ENCODE measurements at regions not wholly inside any gene's neighbourhood (a gene's known extent, or its start where the extent isn't known, plus 50 kb on each side); places are given as distances from the start of the nearest gene placed in this dataset.

DNA sequence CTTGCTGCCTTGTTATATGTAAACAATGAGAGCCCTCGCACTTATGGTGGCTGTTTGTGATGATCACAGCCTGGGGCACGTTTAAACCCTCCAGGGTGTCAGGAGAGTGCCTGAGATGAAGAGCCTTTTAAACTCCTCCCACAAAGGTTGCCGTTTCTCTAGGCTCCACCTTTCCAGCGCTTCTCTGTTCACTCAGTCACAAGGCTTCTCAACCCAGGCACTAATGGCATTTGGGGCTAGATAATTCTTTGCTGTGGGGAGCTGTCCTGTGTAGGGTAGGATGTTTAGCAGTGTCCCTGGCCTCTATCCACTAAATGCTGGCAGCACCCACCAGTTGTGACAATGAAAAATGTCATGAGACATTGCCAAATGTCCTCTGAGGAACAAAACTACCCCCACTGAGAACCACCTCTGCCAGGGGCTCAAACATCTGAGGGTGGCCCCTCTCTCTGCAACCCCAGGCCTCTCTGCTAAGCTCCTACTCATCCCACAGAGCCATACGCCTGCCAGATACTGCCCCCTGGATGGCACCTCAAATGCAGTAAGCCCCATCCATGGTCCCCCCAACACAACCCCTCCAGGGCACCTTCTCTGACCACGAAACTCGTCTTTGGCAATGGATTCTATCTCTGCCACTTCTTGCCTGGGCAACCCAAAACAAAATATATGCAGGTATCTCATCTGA is 144.3 kb upstream of the ZMIZ1 start:
- Mint-ChIP-seq H3K27ac (ENCODE audit: unreplicated experiment) (no peak overlapping the region), H3K4me1 (ENCODE audit: low read depth, unreplicated experiment) (peaks cover 10% of the 10 kb centered on the region), H3K36me3 (ENCODE audit: insufficient read depth, unreplicated experiment) (no peaks in the 10 kb centered on the region), H3K27me3 (ENCODE audit: unreplicated experiment) (peaks cover 37% of the 10 kb centered on the region), H3K4me3 (ENCODE audit: low read depth, unreplicated experiment) (no peak overlapping the region), H3K9me3 (ENCODE audit: low read depth, unreplicated experiment) (no peaks in the 10 kb centered on the region)
- no TSS peak for BruUV-seq (replicated peaks)
- no peak for DNase-seq
- CTCF ChIA-PET, result no interaction called here
- TF ChIP-seq, protein P1, sequence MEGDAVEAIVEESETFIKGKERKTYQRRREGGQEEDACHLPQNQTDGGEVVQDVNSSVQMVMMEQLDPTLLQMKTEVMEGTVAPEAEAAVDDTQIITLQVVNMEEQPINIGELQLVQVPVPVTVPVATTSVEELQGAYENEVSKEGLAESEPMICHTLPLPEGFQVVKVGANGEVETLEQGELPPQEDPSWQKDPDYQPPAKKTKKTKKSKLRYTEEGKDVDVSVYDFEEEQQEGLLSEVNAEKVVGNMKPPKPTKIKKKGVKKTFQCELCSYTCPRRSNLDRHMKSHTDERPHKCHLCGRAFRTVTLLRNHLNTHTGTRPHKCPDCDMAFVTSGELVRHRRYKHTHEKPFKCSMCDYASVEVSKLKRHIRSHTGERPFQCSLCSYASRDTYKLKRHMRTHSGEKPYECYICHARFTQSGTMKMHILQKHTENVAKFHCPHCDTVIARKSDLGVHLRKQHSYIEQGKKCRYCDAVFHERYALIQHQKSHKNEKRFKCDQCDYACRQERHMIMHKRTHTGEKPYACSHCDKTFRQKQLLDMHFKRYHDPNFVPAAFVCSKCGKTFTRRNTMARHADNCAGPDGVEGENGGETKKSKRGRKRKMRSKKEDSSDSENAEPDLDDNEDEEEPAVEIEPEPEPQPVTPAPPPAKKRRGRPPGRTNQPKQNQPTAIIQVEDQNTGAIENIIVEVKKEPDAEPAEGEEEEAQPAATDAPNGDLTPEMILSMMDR (IDR thresholded peaks at IDR 0.05; ENCODE audit: unreplicated experiment), result no peak
- intact Hi-C loops (cut with micrococcal nuclease; ENCODE audit: unreplicated experiment), result no loop called here

DNA sequence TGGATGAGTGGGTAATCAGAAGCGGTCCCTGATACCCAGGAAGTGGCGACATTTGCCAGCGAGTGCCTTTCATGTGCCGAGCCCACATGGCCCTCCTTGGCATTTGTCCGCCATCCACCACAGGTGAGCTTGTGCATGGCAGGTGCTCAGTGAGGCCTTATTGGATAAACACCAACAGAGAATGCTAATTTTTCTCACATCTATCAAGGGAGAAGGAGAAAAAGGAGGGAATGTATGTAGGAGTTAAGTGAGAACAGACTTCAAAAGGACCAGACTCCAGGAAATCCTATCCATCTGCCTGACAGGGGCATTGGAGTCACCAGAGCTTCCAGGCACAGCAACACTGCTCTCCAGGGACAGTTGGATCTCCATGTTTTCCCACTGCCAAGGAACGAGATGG is 143.5 kb upstream of the ZMIZ1 start:
- intact Hi-C loops (cut with micrococcal nuclease; ENCODE audit: unreplicated experiment), result no loop called here
- H3K4me3 Mint-ChIP-seq (ENCODE audit: low read depth, unreplicated experiment), result no peak overlapping the region
- no TSS peak for BruUV-seq (replicated peaks)
- H3K27ac Mint-ChIP-seq (ENCODE audit: unreplicated experiment), result no peak overlapping the region
- peaks cover 34% of the 10 kb centered on the region for H3K27me3 Mint-ChIP-seq (ENCODE audit: unreplicated experiment)
- TF ChIP-seq, protein P1 (IDR thresholded peaks at IDR 0.05; ENCODE audit: unreplicated experiment), result no peak
- no peaks in the 10 kb centered on the region for H3K36me3 Mint-ChIP-seq (ENCODE audit: insufficient read depth, unreplicated experiment)
- no peaks in the 10 kb centered on the region for H3K9me3 Mint-ChIP-seq (ENCODE audit: low read depth, unreplicated experiment)
- CTCF ChIA-PET, result interaction anchor here (1.6 kb wide), 2 partner anchors 37 to 49 kb away, joined by 4 to 5 read pairs; no protein-coding TSS in a partner anchor
- no peak for DNase-seq
- H3K4me1 Mint-ChIP-seq (ENCODE audit: low read depth, unreplicated experiment), result peaks cover 10% of the 10 kb centered on the region

DNA sequence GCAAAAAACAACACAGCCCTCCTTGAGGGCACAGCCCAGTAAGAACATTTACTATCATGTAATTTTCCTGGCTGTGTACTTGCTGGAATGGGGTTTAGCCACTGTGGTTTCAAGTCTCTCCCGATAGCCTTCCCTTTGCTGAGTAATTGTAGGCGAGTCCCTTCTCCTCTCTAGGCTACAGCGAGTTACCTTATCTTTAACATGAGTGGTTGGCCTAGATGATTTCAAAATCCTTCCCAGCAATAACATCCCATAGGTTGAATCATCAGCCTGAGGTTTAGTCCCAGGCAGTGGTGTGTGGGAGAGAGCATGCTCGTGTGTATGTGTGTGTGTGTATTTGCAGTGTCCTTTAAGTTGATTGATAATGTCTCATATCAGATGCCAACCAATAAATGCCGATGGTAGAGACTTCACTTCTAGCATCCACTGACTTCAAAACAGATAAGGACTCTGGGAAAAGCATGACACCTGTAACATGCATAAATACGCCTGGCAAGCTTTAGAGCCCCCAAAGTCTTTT is 142.9 kb upstream of the ZMIZ1 start:
- TF ChIP-seq, protein P1 (IDR thresholded peaks at IDR 0.05; ENCODE audit: unreplicated experiment), result no peak
- Mint-ChIP-seq H3K4me1 (ENCODE audit: low read depth, unreplicated experiment) (peaks cover 14% of the 10 kb centered on the region), H3K27ac (ENCODE audit: unreplicated experiment) (no peak overlapping the region), H3K4me3 (ENCODE audit: low read depth, unreplicated experiment) (no peak overlapping the region), H3K9me3 (ENCODE audit: low read depth, unreplicated experiment) (no peaks in the 10 kb centered on the region), H3K36me3 (ENCODE audit: insufficient read depth, unreplicated experiment) (no peaks in the 10 kb centered on the region), H3K27me3 (ENCODE audit: unreplicated experiment) (peaks cover 34% of the 10 kb centered on the region)
- no TSS peak for BruUV-seq (replicated peaks)
- DNase-seq, result peak; percentile 29
- CTCF ChIA-PET, result interaction anchor here (1.6 kb wide), 2 partner anchors 36 to 49 kb away, joined by 4 to 5 read pairs; no protein-coding TSS in a partner anchor
- intact Hi-C loops (cut with micrococcal nuclease; ENCODE audit: unreplicated experiment), result no loop called here

DNA sequence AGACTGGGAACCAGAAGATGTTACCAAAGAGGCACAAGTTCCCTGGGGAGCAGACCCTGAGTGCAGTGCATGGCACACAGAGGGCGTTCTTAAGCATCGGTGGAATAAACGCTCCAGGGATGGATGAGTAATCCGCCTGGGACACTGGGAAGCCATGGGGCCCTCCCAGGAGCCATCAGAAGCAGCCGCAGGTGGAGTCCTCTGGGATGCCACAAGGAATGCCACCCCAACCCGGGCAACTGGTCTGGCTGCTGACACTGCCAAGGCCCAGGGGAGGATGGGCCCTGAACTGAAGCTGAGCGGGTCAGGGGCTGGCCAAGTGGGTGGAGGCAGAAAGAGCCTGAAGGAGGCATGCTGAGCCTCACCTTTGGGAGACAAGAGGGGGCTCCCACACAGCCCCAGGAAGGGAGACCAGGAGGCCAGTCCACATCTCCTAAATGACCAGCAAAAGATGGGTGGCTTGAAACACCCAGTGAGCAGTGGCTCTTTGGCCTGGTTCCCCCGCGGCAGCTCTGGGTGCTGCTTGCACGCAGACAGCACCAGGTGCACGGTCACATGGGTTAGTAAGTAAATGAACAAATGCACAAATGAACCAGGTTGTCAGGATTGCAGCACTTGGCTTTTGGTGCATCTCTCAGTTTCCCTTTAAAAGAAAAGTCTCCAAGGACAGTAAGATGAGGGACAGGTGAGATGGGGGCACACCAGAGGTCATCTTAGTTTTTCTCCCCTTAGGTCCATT is 141.3 kb upstream of the ZMIZ1 start:
- Mint-ChIP-seq H3K4me3 (ENCODE audit: low read depth, unreplicated experiment) (no peak overlapping the region), H3K27me3 (ENCODE audit: unreplicated experiment) (peaks cover 33% of the 10 kb centered on the region), H3K36me3 (ENCODE audit: insufficient read depth, unreplicated experiment) (no peaks in the 10 kb centered on the region), H3K4me1 (ENCODE audit: low read depth, unreplicated experiment) (peaks cover 17% of the 10 kb centered on the region), H3K27ac (ENCODE audit: unreplicated experiment) (no peak overlapping the region), H3K9me3 (ENCODE audit: low read depth, unreplicated experiment) (no peaks in the 10 kb centered on the region)
- no TSS peak for BruUV-seq (replicated peaks)
- intact Hi-C loops (cut with micrococcal nuclease; ENCODE audit: unreplicated experiment), result no loop called here
- TF ChIP-seq, protein P1 (IDR thresholded peaks at IDR 0.05; ENCODE audit: unreplicated experiment), result no peak
- CTCF ChIA-PET, result no interaction called here
- peak; percentile 20 for DNase-seq
